NOMO-1 treated with DMSO at 0.1 percent for 48 hours (cell line): ENCODE measurements at regions not wholly inside any gene's neighbourhood (a gene's known extent, or its start where the extent isn't known, plus 50 kb on each side); places are given as distances from the start of the nearest gene placed in this dataset.

Source experiments
- DNase-seq: peaks from one replicate; lab custom pipeline; 2025; ENCODE audit not compliant: unreplicated experiment; lab: John Stamatoyannopoulos, UW

- DNase-seq: no peak
These were observed 603.4 kb upstream of the AUTS2 start for GRCh38 chr7:68994841-68995240.

- no peak for DNase-seq
These were observed 600.1 kb upstream of the AUTS2 start for GRCh38 chr7:68998136-68998535.

- no peak for DNase-seq
These were observed 595.9 kb upstream of the AUTS2 start for GRCh38 chr7:69002416-69002815.

GRCh38 chr7:69012149-69012548, 586.1 kb upstream of the AUTS2 start:
- DNase-seq: no peak

- no peak for DNase-seq
These were observed 581.1 kb upstream of the AUTS2 start for GRCh38 chr7:69017208-69017607.

- no peak for DNase-seq
These were observed 580.1 kb upstream of the AUTS2 start for GRCh38 chr7:69018200-69018599.

GRCh38 chr7:69019437-69019836, 578.8 kb upstream of the AUTS2 start:
- no peak for DNase-seq

GRCh38 chr7:69020536-69020935, 577.7 kb upstream of the AUTS2 start:
- DNase-seq: no peak

- no peak for DNase-seq
These were observed 573.0 kb upstream of the AUTS2 start for GRCh38 chr7:69025249-69025648.

- DNase-seq: no peak
These were observed 565.4 kb upstream of the AUTS2 start for GRCh38 chr7:69032848-69033247.

- DNase-seq: no peak
These were observed 562.4 kb upstream of the AUTS2 start for GRCh38 chr7:69035826-69036225.

GRCh38 chr7:69036301-69036700, 562.0 kb upstream of the AUTS2 start:
- no peak for DNase-seq

- DNase-seq: no peak
These were observed 559.4 kb upstream of the AUTS2 start for GRCh38 chr7:69038915-69039314.

- DNase-seq: no peak
These were observed 556.1 kb upstream of the AUTS2 start for GRCh38 chr7:69042138-69042537.

GRCh38 chr7:69047151-69047754, 551.0 kb upstream of the AUTS2 start:
- no peak for DNase-seq

- no peak for DNase-seq
These were observed 548.9 kb upstream of the AUTS2 start for GRCh38 chr7:69049326-69049725.

GRCh38 chr7:69052447-69052846, 545.8 kb upstream of the AUTS2 start:
- no peak for DNase-seq

- no peak for DNase-seq
These were observed 537.8 kb upstream of the AUTS2 start for GRCh38 chr7:69060516-69060915.

GRCh38 chr7:69062020-69062765, 536.1 kb upstream of the AUTS2 start:
- DNase-seq: no peak

- DNase-seq: no peak
These were observed 530.9 kb upstream of the AUTS2 start for GRCh38 chr7:69067397-69067796.

- DNase-seq: no peak
These were observed 527.8 kb upstream of the AUTS2 start for GRCh38 chr7:69070476-69070875.

GRCh38 chr7:69076566-69076965, 521.7 kb upstream of the AUTS2 start:
- DNase-seq: no peak
